HG03045 (cell line): ENCODE measurements at regions not wholly inside any gene's neighbourhood (a gene's known extent, or its start where the extent isn't known, plus 50 kb on each side); places are given as distances from the start of the nearest gene placed in this dataset.
"Not testable (repeated sequence)": the region's sequence is repeated elsewhere in the genome, so short reads cannot be mapped to it uniquely, and the experiment has no call there.

Source experiments
- ATAC-seq: cut with Tn5 transposase; IDR thresholded peaks from one replicate; pipeline ENCODE4 v1.9.1; 2021; ENCODE audit warnings: mild to moderate bottlenecking, moderate library complexity; ENCODE audit not compliant: unreplicated experiment

- no peak for ATAC-seq
Observed at GRCh38 chr2:183782436-183782835, 658.2 kb downstream of the NUP35 start.

- ATAC-seq: not testable (repeated sequence)
Observed at GRCh38 chr2:183788796-183789195, 664.6 kb downstream of the NUP35 start.

- not testable (repeated sequence) for ATAC-seq
Observed at GRCh38 chr2:183792165-183792924, 668.1 kb downstream of the NUP35 start.

- no peak for ATAC-seq
Observed at GRCh38 chr2:183798535-183798934, 674.3 kb downstream of the NUP35 start.

GRCh38 chr2:183799761-183800160 is 675.5 kb downstream of the NUP35 start:
- no peak for ATAC-seq

- no peak for ATAC-seq
Observed at GRCh38 chr2:183803596-183803995, 679.4 kb downstream of the NUP35 start.

- no peak for ATAC-seq
Observed at GRCh38 chr2:183807870-183808269, 683.6 kb downstream of the NUP35 start.

- ATAC-seq: no peak
Observed at GRCh38 chr2:183809404-183809803, 685.2 kb downstream of the NUP35 start.

- ATAC-seq: no peak
Observed at GRCh38 chr2:183811281-183811680, 687.0 kb downstream of the NUP35 start.

- no peak for ATAC-seq
Observed at GRCh38 chr2:183812091-183812490, 687.8 kb downstream of the NUP35 start.

GRCh38 chr2:183825710-183826109 is 701.5 kb downstream of the NUP35 start:
- ATAC-seq: no peak

GRCh38 chr2:183829931-183830330 is 705.7 kb downstream of the NUP35 start:
- no peak for ATAC-seq

- ATAC-seq: no peak
Observed at GRCh38 chr2:183837157-183837556, 712.9 kb downstream of the NUP35 start.

- ATAC-seq: no peak
Observed at GRCh38 chr2:183838295-183838694, 714.1 kb downstream of the NUP35 start.

GRCh38 chr2:183840061-183840584 is 715.9 kb downstream of the NUP35 start:
- ATAC-seq: no peak

- not testable (repeated sequence) for ATAC-seq
Observed at GRCh38 chr2:183849826-183850225, 725.6 kb downstream of the NUP35 start.

- ATAC-seq: no peak
Observed at GRCh38 chr2:183859129-183859528, 734.9 kb downstream of the NUP35 start.

- ATAC-seq: no peak
Observed at GRCh38 chr2:183866666-183867065, 731.7 kb upstream of the ZNF804A start.

- no peak for ATAC-seq
Observed at GRCh38 chr2:183867206-183867605, 731.1 kb upstream of the ZNF804A start.

- no peak for ATAC-seq
Observed at GRCh38 chr2:183868153-183868552, 730.2 kb upstream of the ZNF804A start.

- ATAC-seq: no peak
Observed at GRCh38 chr2:183868707-183869106, 729.6 kb upstream of the ZNF804A start.

- ATAC-seq: no peak
Observed at GRCh38 chr2:183872131-183872530, 726.2 kb upstream of the ZNF804A start.

- ATAC-seq: no peak
Observed at GRCh38 chr2:183881978-183882377, 716.4 kb upstream of the ZNF804A start.
